ENCODE measurements at regions not wholly inside any gene's neighbourhood (a gene's known extent, or its start where the extent isn't known, plus 50 kb on each side); places are given as distances from the start of the nearest gene placed in this dataset.

GRCh38 chr15:93180656-93181055 lies 91.6 kb upstream of the RGMA start:
- Histone ChIP-seq H3K4me1 (peaks cover 0 to 25% (median 0%) of the 10 kb centered on the region in 3 donors), H3K36me3 (no peaks in the 10 kb centered on the region), H3K27me3 (peaks cover 0 to 47% (median 0%) of the 10 kb centered on the region in 4 donors), H3K4me3 (no peak overlapping the region), H3K27ac (no peak overlapping the region), H3K9me3 (no peaks in the 10 kb centered on the region)
- no peak for DNase-seq
- TF ChIP-seq POLR2A (IDR thresholded peaks at IDR 0.05) (no peak), CTCF (IDR thresholded peaks at IDR 0.05) (no peak)
- 70 to 71% methylated on average over 4 to 6 of the region's 6 CpGs for WGBS, 2 donors
- intact Hi-C loops (cut with DNase I) = no loop called here

- WGBS, 2 donors = 63 to 89% methylated on average over 2 to 3 of the region's 7 CpGs
- Histone ChIP-seq H3K36me3 (no peaks in the 10 kb centered on the region), H3K27ac (no peak overlapping the region), H3K27me3 (peaks cover 0 to 44% (median 0%) of the 10 kb centered on the region in 4 donors), H3K4me3 (no peak overlapping the region), H3K9me3 (no peaks in the 10 kb centered on the region), H3K4me1 (peaks cover 0 to 25% (median 0%) of the 10 kb centered on the region in 3 donors)
- no peak for DNase-seq
- TF ChIP-seq POLR2A (IDR thresholded peaks at IDR 0.05) (no peak), CTCF (IDR thresholded peaks at IDR 0.05) (no peak)
- intact Hi-C loops (cut with DNase I) = no loop called here
Observed at GRCh38 chr15:93180128-93180527, 91.1 kb upstream of the RGMA start.

DNA sequence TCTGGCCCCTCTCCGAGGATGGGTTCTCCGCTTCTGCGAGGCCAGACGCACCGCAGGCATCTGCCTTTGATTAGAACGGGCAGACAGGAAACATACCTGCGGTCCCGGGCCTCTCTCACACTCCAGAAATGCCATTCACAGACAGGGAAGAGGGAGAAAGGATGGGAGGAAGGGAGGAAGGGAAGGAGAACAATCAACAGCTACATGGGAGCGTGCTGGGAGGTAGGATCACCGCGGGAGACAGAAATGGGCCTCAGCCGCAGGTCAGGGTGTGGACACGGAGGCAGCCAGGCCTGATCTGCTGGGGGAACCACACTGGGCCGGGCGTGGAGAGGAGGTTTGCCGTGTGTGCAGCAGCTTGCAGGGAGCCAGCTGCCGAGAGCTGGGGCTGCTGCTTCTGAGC lies 90.7 kb upstream of the RGMA start:
- Histone ChIP-seq H3K4me3 (no peak overlapping the region), H3K27me3 (peaks cover 0 to 40% (median 0%) of the 10 kb centered on the region in 4 donors), H3K27ac (no peak overlapping the region), H3K4me1 (peaks cover 0 to 25% (median 0%) of the 10 kb centered on the region in 3 donors), H3K9me3 (no peaks in the 10 kb centered on the region), H3K36me3 (no peaks in the 10 kb centered on the region)
- 81 to 84% methylated on average over 12 to 17 of the region's 17 CpGs for WGBS, 2 donors
- intact Hi-C loops (cut with DNase I) = no loop called here
- TF ChIP-seq POLR2A (IDR thresholded peaks at IDR 0.05) (no peak), CTCF (IDR thresholded peaks at IDR 0.05) (no peak)
- no peak for DNase-seq

DNA sequence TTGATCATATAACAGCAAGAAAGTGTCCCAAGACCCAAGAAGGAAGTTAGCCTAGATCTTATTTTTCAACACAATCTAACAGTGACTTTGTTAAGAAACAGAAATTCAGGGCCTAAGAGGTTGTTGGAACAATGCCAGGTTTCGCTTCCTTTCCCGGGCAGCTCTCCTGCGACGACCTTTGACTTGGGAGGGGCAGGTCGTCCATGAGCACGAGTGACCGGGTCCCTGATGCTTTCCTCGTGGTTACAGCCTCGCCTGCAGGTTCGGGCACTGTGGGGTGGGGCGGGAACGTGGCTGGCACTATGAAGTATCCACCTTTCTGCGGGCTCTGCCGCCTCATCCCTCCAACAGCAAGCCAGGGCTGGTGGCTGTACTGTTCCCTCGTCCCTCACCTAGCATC lies 90.1 kb upstream of the RGMA start:
- WGBS, 2 donors = 19 to 35% methylated on average over 4 to 15 of the region's 15 CpGs
- Histone ChIP-seq H3K27me3 (peaks cover 0 to 35% (median 0%) of the 10 kb centered on the region in 4 donors), H3K27ac (no peak overlapping the region), H3K4me1 (peaks cover 0 to 27% (median 1%) of the 10 kb centered on the region in 3 donors), H3K4me3 (no peak overlapping the region), H3K36me3 (no peaks in the 10 kb centered on the region), H3K9me3 (no peaks in the 10 kb centered on the region)
- DNase-seq = no peak
- TF ChIP-seq CTCF (IDR thresholded peaks at IDR 0.05) = no peak
- TF ChIP-seq POLR2A (IDR thresholded peaks at IDR 0.05) = no peak
- intact Hi-C loops (cut with DNase I) = no loop called here

DNA sequence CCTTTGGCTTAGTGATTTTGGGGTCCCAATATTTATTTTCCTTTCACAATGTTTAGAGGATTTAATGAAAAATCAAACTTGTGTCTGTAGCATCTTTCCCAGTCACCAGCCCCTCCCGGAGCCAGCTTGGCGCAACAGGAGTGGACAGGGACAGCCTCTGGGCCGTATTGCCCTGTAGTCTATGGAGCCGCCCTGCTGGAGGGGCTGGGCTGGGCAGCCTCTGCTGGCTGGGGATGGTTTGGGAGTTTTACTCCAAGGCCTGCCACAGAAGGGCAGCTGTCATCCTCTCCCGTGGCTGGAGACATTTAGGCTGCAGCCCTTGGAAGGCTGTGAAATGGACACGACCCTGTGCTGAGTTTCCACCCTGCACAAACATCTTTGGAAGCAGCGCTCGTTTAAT lies 89.4 kb upstream of the RGMA start:
- Histone ChIP-seq H3K36me3 (no peaks in the 10 kb centered on the region), H3K9me3 (no peaks in the 10 kb centered on the region), H3K4me1 (peaks cover 0 to 34% (median 8%) of the 10 kb centered on the region in 3 donors), H3K4me3 (no peak overlapping the region), H3K27ac (no peak overlapping the region), H3K27me3 (peaks cover 0 to 35% (median 0%) of the 10 kb centered on the region in 4 donors)
- no peak for DNase-seq
- intact Hi-C loops (cut with DNase I) = no loop called here
- TF ChIP-seq POLR2A (IDR thresholded peaks at IDR 0.05) (no peak), CTCF (IDR thresholded peaks at IDR 0.05) (peak in 1 of 6 experiments; percentile 9)
- WGBS, 2 donors = 88 to 100% methylated on average over 1 to 7 of the region's 8 CpGs
